Naive thymus-derived CD4-positive, alpha-beta T cell (primary cell): ENCODE measurements at regions not wholly inside any gene's neighbourhood (a gene's known extent, or its start where the extent isn't known, plus 50 kb on each side); places are given as distances from the start of the nearest gene placed in this dataset.
"Not testable (repeated sequence)": the region's sequence is repeated elsewhere in the genome, so short reads cannot be mapped to it uniquely, and the experiment has no call there.

Experiments
- ATAC-seq: fragments of 150-1000 bp; cut with Tn5 transposase; 2 replicates; pipeline ENCODE4 v1.10.0; 2021; ENCODE audit warnings: mild to moderate bottlenecking, moderate library complexity
- CTCF ChIA-PET: fragments of 350-600 bp; sonication (Branson Sonifier 250); formaldehyde crosslinking; loops from one replicate; lab custom pipeline; 2021; ENCODE audit warnings: antibody characterized with exemption; lab: Charles Lee
- POLR2A ChIA-PET: fragments of 350-600 bp; sonication (Branson Sonifier 250); formaldehyde crosslinking; loops from one replicate; lab custom pipeline; 2021; ENCODE audit warnings: antibody characterized with exemption, inconsistent platforms; lab: Charles Lee
- DNase-seq, 9 donors: peaks; one replicate each; pipeline versions ENCODE4 v3.0.0 to v3.0.0-alpha.2; 2020 to 2022; ENCODE audit warnings: mixed read lengths in 1 of 9
- H3K27ac ChIP-seq: one replicate; pipeline ENCODE4 v1.7.0; 2013; ENCODE audit warnings: mild to moderate bottlenecking, low read depth, low read length, moderate library complexity
- H3K27me3 ChIP-seq, 2 donors: one replicate each; pipeline ENCODE4 v1.7.0; 2013; ENCODE audit warnings: low read length in 2 of 2, mild to moderate bottlenecking in 2 of 2, moderate library complexity in 2 of 2; ENCODE audit not compliant: control insufficient read depth in 2 of 2, insufficient read depth in 2 of 2
- H3K36me3 ChIP-seq, 3 experiments: 1 replicate in 2 of 3; 2 replicates in 1 of 3; pipeline ENCODE4 v1.7.0; 2013; ENCODE audit warnings: low read length in 3 of 3, mild to moderate bottlenecking in 3 of 3, moderate library complexity in 1 of 3; ENCODE audit not compliant: insufficient read depth in 3 of 3, control insufficient read depth in 2 of 3
- H3K4me1 ChIP-seq, 2 donors: one replicate each; pipeline ENCODE4 v1.7.0; 2013; ENCODE audit warnings: low read length in 2 of 2, mild to moderate bottlenecking in 2 of 2, moderate library complexity in 1 of 2; ENCODE audit not compliant: control insufficient read depth in 2 of 2, insufficient read depth in 2 of 2
- H3K4me3 ChIP-seq: 2 replicates; pipeline ENCODE4 v1.7.0; 2013; ENCODE audit warnings: mild to moderate bottlenecking, low read length
- H3K9me3 ChIP-seq, 3 experiments: 1 replicate in 2 of 3; 2 replicates in 1 of 3; pipeline ENCODE4 v1.7.0; 2013; ENCODE audit warnings: low read length in 3 of 3; ENCODE audit not compliant: control insufficient read depth in 2 of 3
- H3K27ac Mint-ChIP-seq, 9 donors: one replicate each; pipeline ENCODE4 v1.8.0; 2020 to 2022; ENCODE audit warnings: mixed read lengths in 9 of 9, mild to moderate bottlenecking in 8 of 9, moderate library complexity in 5 of 9, inconsistent platforms in 2 of 9
- H3K27me3 Mint-ChIP-seq, 5 donors: one replicate each; pipeline ENCODE4 v1.8.0; 2021 to 2022; ENCODE audit warnings: mixed read lengths in 5 of 5, mild to moderate bottlenecking in 1 of 5
- H3K36me3 Mint-ChIP-seq, 5 donors: one replicate each; pipeline ENCODE4 v1.8.0; 2020 to 2022; ENCODE audit warnings: mixed read lengths in 5 of 5, mild to moderate bottlenecking in 3 of 5, inconsistent platforms in 1 of 5
- H3K4me1 Mint-ChIP-seq, 7 donors: one replicate each; pipeline ENCODE4 v1.8.0; 2020 to 2022; ENCODE audit warnings: mixed read lengths in 7 of 7, mild to moderate bottlenecking in 3 of 7, inconsistent platforms in 1 of 7
- H3K4me3 Mint-ChIP-seq, 10 donors: one replicate each; pipeline ENCODE4 v1.8.0; 2020 to 2022; ENCODE audit warnings: mild to moderate bottlenecking in 10 of 10, mixed read lengths in 10 of 10, moderate library complexity in 6 of 10, inconsistent platforms in 2 of 10
- H3K9me3 Mint-ChIP-seq, 11 donors: one replicate each; pipeline ENCODE4 v1.8.0; 2020 to 2022; ENCODE audit warnings: mixed read lengths in 11 of 11, mild to moderate bottlenecking in 4 of 11, inconsistent platforms in 1 of 11, moderate library complexity in 1 of 11
- intact Hi-C, 2 donors: fragments of 100-400 bp; cut with micrococcal nuclease; formaldehyde crosslinking; loops; one replicate each; pipeline ENCODE4 v1.15.1; 2023

DNA sequence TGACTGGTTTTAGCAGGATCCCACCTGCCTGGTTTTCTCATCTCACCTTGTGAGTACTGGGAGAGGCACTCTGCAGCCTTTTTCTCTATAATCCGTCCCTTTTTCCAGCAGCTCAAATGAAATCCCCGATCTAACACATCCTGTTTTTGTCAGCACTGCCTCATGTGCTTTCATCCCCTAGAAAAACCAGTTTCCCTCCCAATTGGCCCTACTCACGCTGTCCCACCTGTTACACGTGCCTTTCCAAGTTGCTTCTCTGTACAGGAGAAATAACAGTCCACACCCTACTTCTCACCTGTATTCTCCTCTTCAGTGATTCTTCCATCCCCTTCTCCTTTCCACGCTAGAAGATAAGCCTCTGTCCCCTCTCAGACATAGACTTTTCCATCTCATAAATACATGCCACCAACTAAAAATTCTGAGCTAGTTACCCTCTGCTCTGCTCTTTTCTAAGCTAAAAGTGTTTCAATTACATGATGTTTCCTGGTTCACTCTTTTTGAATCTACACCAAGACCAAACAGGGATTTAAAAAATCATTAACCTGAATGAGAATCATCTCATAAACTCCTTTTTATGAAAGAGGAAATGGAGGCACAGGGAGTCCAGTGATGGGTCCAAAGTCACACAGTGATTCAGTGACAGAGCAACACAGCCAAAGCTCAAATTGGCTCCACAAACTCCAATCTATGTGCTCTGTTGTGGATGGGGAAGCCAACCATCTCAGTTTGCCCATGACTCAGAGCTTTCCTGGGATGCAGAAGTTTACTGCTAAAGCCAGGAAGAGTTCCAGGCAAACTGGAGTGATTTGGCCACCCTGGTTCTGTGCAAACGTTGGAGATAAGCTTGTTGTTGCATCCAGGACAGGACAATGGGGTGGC is 240.0 kb upstream of the TMEM132C start:
- Mint-ChIP-seq H3K27me3 (no peaks in the 10 kb centered on the region), H3K4me3 (no peak overlapping the region), H3K4me1 (no peaks in the 10 kb centered on the region), H3K9me3 (peaks cover 3 to 18% (median 7%) of the 10 kb centered on the region in 11 donors), H3K36me3 (no peaks in the 10 kb centered on the region), H3K27ac (no peak overlapping the region)
- Histone ChIP-seq H3K27me3 (no peaks in the 10 kb centered on the region), H3K9me3 (no peaks in the 10 kb centered on the region), H3K4me1 (no peaks in the 10 kb centered on the region), H3K27ac (no peak overlapping the region), H3K36me3 (no peaks in the 10 kb centered on the region), H3K4me3 (no peak overlapping the region)
- DNase-seq (no peak), ATAC-seq (no peak)
- ChIA-PET POLR2A (no interaction called here), CTCF (no interaction called here)
- intact Hi-C loops, result no loop called here

- Mint-ChIP-seq H3K27me3 (no peaks in the 10 kb centered on the region), H3K27ac (no peak overlapping the region), H3K4me3 (no peak overlapping the region), H3K4me1 (no peaks in the 10 kb centered on the region), H3K36me3 (no peaks in the 10 kb centered on the region), H3K9me3 (peaks cover 0 to 7% (median 3%) of the 10 kb centered on the region in 11 donors)
- Histone ChIP-seq H3K9me3 (no peaks in the 10 kb centered on the region), H3K4me1 (no peaks in the 10 kb centered on the region), H3K4me3 (no peak overlapping the region), H3K36me3 (no peaks in the 10 kb centered on the region), H3K27ac (no peak overlapping the region), H3K27me3 (no peaks in the 10 kb centered on the region)
- no peak for DNase-seq
- ChIA-PET POLR2A (no interaction called here), CTCF (no interaction called here)
- no peak for ATAC-seq
- intact Hi-C loops, result no loop called here
Observed at GRCh38 chr12:128033473-128033872, 233.5 kb upstream of the TMEM132C start.

DNA sequence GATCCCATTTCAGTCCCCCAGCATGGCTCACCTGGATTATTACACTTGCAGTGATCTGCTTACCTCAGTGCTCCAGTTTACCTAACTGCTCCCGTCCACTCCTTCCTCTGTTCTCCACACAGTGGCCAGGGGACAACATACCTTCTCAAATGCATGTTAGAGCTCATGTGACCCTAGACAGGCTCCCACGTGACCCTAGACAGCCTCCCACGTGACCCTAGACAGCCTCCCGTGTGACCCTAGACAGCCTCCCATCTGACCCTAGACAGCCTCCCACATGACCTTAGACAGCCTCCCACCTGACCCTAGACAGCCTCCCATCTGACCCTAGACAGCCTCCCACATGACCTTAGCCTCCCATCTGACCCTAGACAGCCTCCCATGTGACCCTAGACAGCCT is 226.0 kb upstream of the TMEM132C start:
- Mint-ChIP-seq H3K4me3 (no peak overlapping the region), H3K9me3 (peaks cover 0 to 34% (median 17%) of the 10 kb centered on the region in 11 donors), H3K27me3 (no peaks in the 10 kb centered on the region), H3K4me1 (no peaks in the 10 kb centered on the region), H3K27ac (no peak overlapping the region), H3K36me3 (peaks cover 0 to 5% (median 0%) of the 10 kb centered on the region in 5 donors)
- no peaks in the 10 kb centered on the region for H3K27me3 ChIP-seq
- intact Hi-C loops, result no loop called here
- ATAC-seq (no peak), DNase-seq (no peak)
- no peak overlapping the region for H3K27ac ChIP-seq
- no peaks in the 10 kb centered on the region for H3K9me3 ChIP-seq
- no peak overlapping the region for H3K4me3 ChIP-seq
- ChIA-PET POLR2A (no interaction called here), CTCF (no interaction called here)
- H3K36me3 ChIP-seq, result no peaks in the 10 kb centered on the region
- no peaks in the 10 kb centered on the region for H3K4me1 ChIP-seq

GRCh38 chr12:128042283-128042682 is 224.7 kb upstream of the TMEM132C start:
- H3K36me3 Mint-ChIP-seq, H3K4me3 Mint-ChIP-seq, H3K9me3 ChIP-seq, POLR2A ChIA-PET, H3K27me3 Mint-ChIP-seq, ATAC-seq, H3K27ac ChIP-seq, CTCF ChIA-PET, H3K4me3 ChIP-seq, H3K27me3 ChIP-seq, H3K4me1 Mint-ChIP-seq, DNase-seq, H3K4me1 ChIP-seq, H3K27ac Mint-ChIP-seq, H3K36me3 ChIP-seq, intact Hi-C loops: not testable (repeated sequence)
- H3K9me3 Mint-ChIP-seq, result peaks cover 0 to 34% (median 17%) of the 10 kb centered on the region in 11 donors

GRCh38 chr12:128042825-128043224 is 224.1 kb upstream of the TMEM132C start:
- Mint-ChIP-seq H3K27ac (no peak overlapping the region), H3K9me3 (peaks cover 0 to 34% (median 18%) of the 10 kb centered on the region in 11 donors), H3K4me1 (no peaks in the 10 kb centered on the region), H3K27me3 (no peaks in the 10 kb centered on the region), H3K36me3 (peaks cover 0 to 5% (median 0%) of the 10 kb centered on the region in 5 donors), H3K4me3 (no peak overlapping the region)
- Histone ChIP-seq H3K36me3 (no peaks in the 10 kb centered on the region), H3K9me3 (no peaks in the 10 kb centered on the region), H3K4me3 (no peak overlapping the region), H3K27ac (no peak overlapping the region), H3K27me3 (no peaks in the 10 kb centered on the region), H3K4me1 (no peaks in the 10 kb centered on the region)
- POLR2A ChIA-PET, result no interaction called here
- DNase-seq, result no peak
- ATAC-seq, result no peak
- intact Hi-C loops, result no loop called here
- CTCF ChIA-PET, result no interaction called here

- Histone ChIP-seq H3K9me3 (no peaks in the 10 kb centered on the region), H3K4me3 (no peak overlapping the region), H3K27me3 (no peaks in the 10 kb centered on the region), H3K36me3 (no peaks in the 10 kb centered on the region), H3K4me1 (no peaks in the 10 kb centered on the region), H3K27ac (no peak overlapping the region)
- no peak for DNase-seq
- H3K4me1 Mint-ChIP-seq, result no peaks in the 10 kb centered on the region
- peaks cover 0 to 5% (median 0%) of the 10 kb centered on the region in 5 donors for H3K36me3 Mint-ChIP-seq
- no peak for ATAC-seq
- H3K9me3 Mint-ChIP-seq, result peaks cover 0 to 34% (median 19%) of the 10 kb centered on the region in 11 donors
- no peak overlapping the region for H3K4me3 Mint-ChIP-seq
- ChIA-PET CTCF (no interaction called here), POLR2A (no interaction called here)
- intact Hi-C loops, result no loop called here
- no peak overlapping the region for H3K27ac Mint-ChIP-seq
- no peaks in the 10 kb centered on the region for H3K27me3 Mint-ChIP-seq
Observed at GRCh38 chr12:128043317-128043716, 223.7 kb upstream of the TMEM132C start.
